ENCODE measurements at regions not wholly inside any gene's neighbourhood (a gene's known extent, or its start where the extent isn't known, plus 50 kb on each side); places are given as distances from the start of the nearest gene placed in this dataset.
"Not testable (repeated sequence)": the region's sequence is repeated elsewhere in the genome, so short reads cannot be mapped to it uniquely, and the experiment has no call there.

GRCh38 chr10:46740368-46740767 is 161.4 kb downstream of the SYT15 start:
- DNase-seq (ENCODE audit: low spot score) = not testable (repeated sequence)

GRCh38 chr10:46749003-46749402 is 162.2 kb upstream of the PTPN20 start:
- DNase-seq (ENCODE audit: low spot score) = not testable (repeated sequence)

- DNase-seq (ENCODE audit: low spot score) = not testable (repeated sequence)
Measured at GRCh38 chr10:46749470-46749869, 161.8 kb upstream of the PTPN20 start.

GRCh38 chr10:46753763-46754162 is 157.5 kb upstream of the PTPN20 start:
- DNase-seq (ENCODE audit: low spot score) = not testable (repeated sequence)

- not testable (repeated sequence) for DNase-seq (ENCODE audit: low spot score)
Measured at GRCh38 chr10:46761471-46761870, 149.8 kb upstream of the PTPN20 start.

- DNase-seq (ENCODE audit: low spot score) = not testable (repeated sequence)
Measured at GRCh38 chr10:46768515-46769291, 142.5 kb upstream of the PTPN20 start.

- not testable (repeated sequence) for DNase-seq (ENCODE audit: low spot score)
Measured at GRCh38 chr10:46773178-46773896, 137.9 kb upstream of the PTPN20 start.

- not testable (repeated sequence) for DNase-seq (ENCODE audit: low spot score)
Measured at GRCh38 chr10:46773897-46774236, 137.4 kb upstream of the PTPN20 start.

GRCh38 chr10:46774366-46774765 is 136.9 kb upstream of the PTPN20 start:
- DNase-seq (ENCODE audit: low spot score) = not testable (repeated sequence)

GRCh38 chr10:46774945-46775667 is 136.1 kb upstream of the PTPN20 start:
- not testable (repeated sequence) for DNase-seq (ENCODE audit: low spot score)

GRCh38 chr10:46775668-46776059 is 135.6 kb upstream of the PTPN20 start:
- not testable (repeated sequence) for DNase-seq (ENCODE audit: low spot score)

GRCh38 chr10:46779571-46779970 is 131.7 kb upstream of the PTPN20 start:
- not testable (repeated sequence) for DNase-seq (ENCODE audit: low spot score)

- DNase-seq (ENCODE audit: low spot score) = not testable (repeated sequence)
Measured at GRCh38 chr10:46780164-46780563, 131.1 kb upstream of the PTPN20 start.

GRCh38 chr10:46781001-46781400 is 130.2 kb upstream of the PTPN20 start:
- DNase-seq (ENCODE audit: low spot score) = not testable (repeated sequence)

GRCh38 chr10:46782001-46782874 is 129.0 kb upstream of the PTPN20 start:
- DNase-seq (ENCODE audit: low spot score) = not testable (repeated sequence)

GRCh38 chr10:46784665-46785064 is 126.6 kb upstream of the PTPN20 start:
- not testable (repeated sequence) for DNase-seq (ENCODE audit: low spot score)

GRCh38 chr10:46786125-46786517 is 125.1 kb upstream of the PTPN20 start:
- not testable (repeated sequence) for DNase-seq (ENCODE audit: low spot score)

GRCh38 chr10:46786518-46787320 is 124.5 kb upstream of the PTPN20 start:
- DNase-seq (ENCODE audit: low spot score) = peak; percentile 68

GRCh38 chr10:46787321-46787615 is 124.0 kb upstream of the PTPN20 start:
- DNase-seq (ENCODE audit: low spot score) = peak; percentile 65

- not testable (repeated sequence) for DNase-seq (ENCODE audit: low spot score)
Measured at GRCh38 chr10:46792657-46793357, 118.4 kb upstream of the PTPN20 start.
